ENCODE measurements at regions not wholly inside any gene's neighbourhood (a gene's known extent, or its start where the extent isn't known, plus 50 kb on each side); places are given as distances from the start of the nearest gene placed in this dataset.

DNA sequence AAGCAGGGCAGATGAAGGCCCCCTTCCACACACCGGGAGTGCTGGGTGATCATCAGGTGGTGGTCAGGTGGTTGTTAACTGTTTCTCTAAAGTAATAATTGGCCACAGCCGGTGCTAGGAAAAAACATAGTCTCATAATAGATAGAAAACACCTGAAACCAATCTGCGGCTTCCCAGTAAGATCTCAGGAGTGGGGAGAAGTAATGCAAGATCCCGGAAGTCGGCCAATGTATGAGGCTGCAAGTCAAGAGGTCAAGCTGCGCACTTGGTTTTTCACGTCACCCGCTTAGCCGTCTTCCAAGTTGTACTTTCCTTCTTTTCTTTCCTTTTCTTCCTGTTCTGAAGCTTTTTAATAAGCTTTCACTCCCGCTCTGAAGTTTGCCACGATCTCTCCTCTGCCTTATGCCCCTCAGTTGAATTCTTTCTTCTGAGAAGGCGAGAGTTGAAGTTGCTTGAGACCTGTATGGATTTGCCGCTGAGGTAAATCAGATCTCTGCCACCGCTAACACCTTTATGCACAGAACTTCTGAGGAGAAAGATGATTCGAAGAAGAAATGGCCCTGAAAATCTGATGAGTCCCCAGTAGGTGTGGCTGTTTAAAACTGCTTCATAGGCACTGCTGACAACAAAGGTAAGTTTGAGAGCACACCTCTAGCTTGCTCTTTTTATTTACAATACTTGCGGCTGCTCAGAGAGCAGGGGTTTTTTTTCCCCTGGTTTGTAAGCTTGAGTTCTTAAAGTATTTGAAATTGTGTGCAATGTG lies 406.6 kb downstream of the FAM170A start:
- FAIRE-seq, result no peak
- DNase-seq (ENCODE audit: low spot score), result no peak
- H3K9ac ChIP-seq (ENCODE audit: insufficient read depth, low read depth, low read length), result no peak overlapping the region
- no peak overlapping the region for H3K4me2 ChIP-seq (ENCODE audit: low read depth, low read length)
- POLR2A ChIA-PET, result no interaction called here
- no TSS peak for BruUV-seq (replicated peaks)
- H3K4me1 ChIP-seq (ENCODE audit: insufficient read depth, low read length), result no peaks in the 10 kb centered on the region
- CTCF ChIA-PET (ENCODE audit: low intra/inter-chr PET ratio, low total read pairs), result no interaction called here
- no peaks in the 10 kb centered on the region for H3K79me2 ChIP-seq (ENCODE audit: insufficient read depth, low read length)
- H3K4me3 ChIP-seq (replicated peaks in 1 of 3; ENCODE audit: insufficient read depth in 1 of 3, low read depth in 2 of 3, low read length in 3 of 3), result no peak overlapping the region
- no peaks in the 10 kb centered on the region for H3K9me3 ChIP-seq (ENCODE audit: low read length)
- no peak overlapping the region for H2AFZ ChIP-seq (ENCODE audit: low read length)
- TF ChIP-seq ZNF235 (CRISPR knock-in tag; IDR thresholded peaks at IDR 0.05; ENCODE audit: borderline replicate concordance) (no peak), ZNF724P (CRISPR knock-in tag; IDR thresholded peaks at IDR 0.05; ENCODE audit: borderline replicate concordance) (no peak), PAX8 (CRISPR knock-in tag; IDR thresholded peaks at IDR 0.05; ENCODE audit: borderline replicate concordance) (no peak), MTA1 (CRISPR knock-in tag; IDR thresholded peaks at IDR 0.05; ENCODE audit: borderline replicate concordance) (no peak), SMARCE1 (IDR thresholded peaks at IDR 0.05; ENCODE audit: borderline replicate concordance) (no peak), ZNF605 (CRISPR knock-in tag; IDR thresholded peaks at IDR 0.05) (no peak), ZNF678 (CRISPR knock-in tag; IDR thresholded peaks at IDR 0.05) (no peak), ZFX (CRISPR knock-in tag; IDR thresholded peaks at IDR 0.05; ENCODE audit: low read depth) (no peak), ZNF879 (CRISPR knock-in tag; IDR thresholded peaks at IDR 0.05) (no peak), GPN1 (CRISPR knock-in tag; IDR thresholded peaks at IDR 0.05; ENCODE audit: borderline replicate concordance) (no peak)
- H3K27me3 ChIP-seq (ENCODE audit: control insufficient read depth in 1 of 2, insufficient read depth in 2 of 2, low read length in 2 of 2), result no peaks in the 10 kb centered on the region
- intact Hi-C loops (cut with micrococcal nuclease; ENCODE audit: unreplicated experiment) (no loop called here), in situ Hi-C loops (cut with HindIII; ENCODE audit: extremely low pct_ligation_motif_present, low pct_unique_long_range_greater_than_20kb) (no loop called here)
- no peaks in the 10 kb centered on the region for H3K36me3 ChIP-seq (replicated peaks in 1 of 2; ENCODE audit: control insufficient read depth in 1 of 2, insufficient read depth in 2 of 2, low read length in 2 of 2)
- WGBS (ENCODE audit: low lambda C conversion rate), result 29% methylated on average over 16 of the region's 16 CpGs
- no peaks in the 10 kb centered on the region for H4K20me1 ChIP-seq (ENCODE audit: insufficient read depth, low read length)
- H3K27ac ChIP-seq (ENCODE audit: extremely low read length, insufficient read depth, low read length), result no peak overlapping the region
- ATAC-seq, result no peak

DNA sequence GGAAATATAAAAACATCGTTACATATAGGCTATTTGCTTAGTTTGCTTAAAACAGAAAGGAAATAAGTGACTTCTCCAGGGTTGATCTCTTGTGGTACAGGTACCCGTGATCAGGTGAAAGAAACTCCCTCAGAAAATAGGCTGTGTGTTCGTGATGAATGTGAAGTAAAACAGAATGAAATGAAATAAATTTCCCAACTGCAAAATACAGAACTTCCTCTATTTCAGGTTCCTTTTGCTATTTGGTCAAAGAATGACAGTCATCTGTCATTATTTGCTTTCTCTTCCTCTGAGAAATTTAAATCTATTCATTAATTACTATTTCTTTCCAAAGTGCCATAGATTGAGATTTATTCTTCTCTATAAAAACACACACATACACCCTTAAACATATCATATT lies 408.1 kb downstream of the FAM170A start:
- Histone ChIP-seq H3K9ac (ENCODE audit: insufficient read depth, low read depth, low read length) (no peak overlapping the region), H3K4me2 (ENCODE audit: low read depth, low read length) (no peak overlapping the region), H4K20me1 (ENCODE audit: insufficient read depth, low read length) (no peaks in the 10 kb centered on the region), H3K27ac (ENCODE audit: extremely low read length, insufficient read depth, low read length) (no peak overlapping the region), H3K4me1 (ENCODE audit: insufficient read depth, low read length) (no peaks in the 10 kb centered on the region), H2AFZ (ENCODE audit: low read length) (no peak overlapping the region), H3K79me2 (ENCODE audit: insufficient read depth, low read length) (no peaks in the 10 kb centered on the region), H3K27me3 (ENCODE audit: control insufficient read depth in 1 of 2, insufficient read depth in 2 of 2, low read length in 2 of 2) (no peaks in the 10 kb centered on the region), H3K4me3 (replicated peaks in 1 of 3; ENCODE audit: insufficient read depth in 1 of 3, low read depth in 2 of 3, low read length in 3 of 3) (no peak overlapping the region), H3K36me3 (replicated peaks in 1 of 2; ENCODE audit: control insufficient read depth in 1 of 2, insufficient read depth in 2 of 2, low read length in 2 of 2) (no peaks in the 10 kb centered on the region), H3K9me3 (ENCODE audit: low read length) (no peaks in the 10 kb centered on the region)
- intact Hi-C loops (cut with micrococcal nuclease; ENCODE audit: unreplicated experiment) (no loop called here), in situ Hi-C loops (cut with HindIII; ENCODE audit: extremely low pct_ligation_motif_present, low pct_unique_long_range_greater_than_20kb) (no loop called here)
- no TSS peak for BruUV-seq (replicated peaks)
- ChIA-PET POLR2A (no interaction called here), CTCF (ENCODE audit: low intra/inter-chr PET ratio, low total read pairs) (no interaction called here)
- ATAC-seq, result no peak
- FAIRE-seq, result no peak
- 0% methylated on average over 3 of the region's 3 CpGs for whole genome bisulfite sequencing (ENCODE audit: low lambda C conversion rate)
- no peak for DNase-seq (ENCODE audit: low spot score)
- TF ChIP-seq HNRNPH1 (optimal IDR thresholded peaks at IDR 0.05; ENCODE audit: low read depth, low read length) (no peak), RFXANK (CRISPR knock-in tag; IDR thresholded peaks at IDR 0.05) (no peak), ZNF24 (IDR thresholded peaks at IDR 0.05) (no peak)

All from HepG2 (cell line).